ENCODE measurements at regions not wholly inside any gene's neighbourhood (a gene's known extent, or its start where the extent isn't known, plus 50 kb on each side); places are given as distances from the start of the nearest gene placed in this dataset.

DNA sequence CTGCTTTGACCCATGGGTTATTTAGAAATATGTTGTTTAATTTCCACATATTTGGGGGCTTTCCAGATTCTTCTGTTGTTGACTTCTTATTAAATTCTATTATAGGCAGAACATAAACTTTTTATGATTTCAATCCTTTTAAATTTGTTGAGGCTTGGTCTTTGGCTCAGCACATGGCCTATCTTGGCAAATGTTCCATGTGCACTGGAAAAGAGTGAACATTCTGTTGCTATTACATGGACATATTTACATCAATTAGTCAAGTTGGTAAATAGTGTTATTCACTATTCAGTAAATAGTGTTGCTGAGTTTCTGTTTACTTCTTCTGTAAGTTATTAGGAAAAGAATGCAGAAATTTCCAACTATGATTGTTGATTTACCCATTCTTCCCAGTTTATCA is 75.4 kb downstream of the ETS2 start:
- DNase-seq (ENCODE audit: extremely low read depth, low read depth): no peak
- no peak for TF ChIP-seq CTCF (IDR thresholded peaks at IDR 0.05; ENCODE audit: low read depth, low read length)

DNA sequence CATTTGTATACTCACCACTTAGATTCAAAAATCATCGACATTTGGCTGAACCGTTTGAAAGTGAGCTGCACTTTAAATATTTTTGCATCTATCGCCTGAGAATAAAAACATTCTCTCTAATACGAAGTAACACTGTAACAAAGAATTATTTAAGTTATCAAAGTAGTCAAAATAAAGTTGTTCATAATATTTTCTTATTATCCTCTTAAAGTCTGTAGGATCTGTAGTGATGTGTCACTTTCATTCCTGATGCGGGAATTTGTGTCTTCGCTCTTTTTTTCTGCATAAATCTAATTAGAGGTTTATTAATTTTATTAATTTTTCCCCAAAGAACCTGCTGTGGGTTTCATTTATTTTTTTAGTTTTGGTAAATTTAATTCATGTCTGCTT is 74.8 kb downstream of the ETS2 start:
- no peak for TF ChIP-seq CTCF (IDR thresholded peaks at IDR 0.05; ENCODE audit: low read depth, low read length)
- DNase-seq (ENCODE audit: extremely low read depth, low read depth): no peak

DNA sequence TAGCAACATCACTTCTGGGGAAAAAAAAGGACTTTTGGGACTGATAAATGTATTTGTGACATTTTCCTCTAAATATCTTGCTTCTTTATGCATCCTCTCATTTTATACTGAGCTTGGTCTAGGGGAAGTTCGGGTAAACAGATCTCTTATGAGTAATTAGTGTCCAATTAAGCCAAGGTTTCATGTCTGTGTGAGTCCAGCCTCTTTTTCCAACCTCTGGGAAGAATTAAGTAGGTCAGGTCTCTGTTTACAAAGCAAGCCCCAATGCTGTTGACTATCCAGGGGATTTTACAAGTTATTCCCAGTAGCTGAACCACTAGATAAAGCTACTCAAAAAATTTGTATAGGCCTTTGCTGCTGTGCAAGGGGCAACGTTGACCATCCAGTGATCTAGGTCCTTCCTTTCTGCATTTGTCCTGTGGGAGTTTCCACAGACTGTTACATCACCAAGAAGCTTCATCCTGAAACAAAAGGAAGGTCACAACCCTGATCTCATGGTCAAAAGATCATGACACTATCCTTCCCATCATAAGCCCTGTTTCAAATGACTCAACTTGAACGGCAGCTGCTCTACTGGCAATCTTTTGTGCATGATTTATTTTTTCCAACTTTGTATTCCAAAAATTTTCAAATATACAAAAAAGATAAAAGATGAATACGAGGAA is 74.3 kb downstream of the ETS2 start:
- no peak for DNase-seq (ENCODE audit: extremely low read depth, low read depth)
- TF ChIP-seq CTCF (IDR thresholded peaks at IDR 0.05; ENCODE audit: low read depth, low read length): no peak

GRCh38 chr21:38878379-38879179 is 72.8 kb downstream of the ETS2 start:
- DNase-seq (ENCODE audit: extremely low read depth, low read depth): no peak
- TF ChIP-seq CTCF (IDR thresholded peaks at IDR 0.05; ENCODE audit: low read depth, low read length): no peak

DNA sequence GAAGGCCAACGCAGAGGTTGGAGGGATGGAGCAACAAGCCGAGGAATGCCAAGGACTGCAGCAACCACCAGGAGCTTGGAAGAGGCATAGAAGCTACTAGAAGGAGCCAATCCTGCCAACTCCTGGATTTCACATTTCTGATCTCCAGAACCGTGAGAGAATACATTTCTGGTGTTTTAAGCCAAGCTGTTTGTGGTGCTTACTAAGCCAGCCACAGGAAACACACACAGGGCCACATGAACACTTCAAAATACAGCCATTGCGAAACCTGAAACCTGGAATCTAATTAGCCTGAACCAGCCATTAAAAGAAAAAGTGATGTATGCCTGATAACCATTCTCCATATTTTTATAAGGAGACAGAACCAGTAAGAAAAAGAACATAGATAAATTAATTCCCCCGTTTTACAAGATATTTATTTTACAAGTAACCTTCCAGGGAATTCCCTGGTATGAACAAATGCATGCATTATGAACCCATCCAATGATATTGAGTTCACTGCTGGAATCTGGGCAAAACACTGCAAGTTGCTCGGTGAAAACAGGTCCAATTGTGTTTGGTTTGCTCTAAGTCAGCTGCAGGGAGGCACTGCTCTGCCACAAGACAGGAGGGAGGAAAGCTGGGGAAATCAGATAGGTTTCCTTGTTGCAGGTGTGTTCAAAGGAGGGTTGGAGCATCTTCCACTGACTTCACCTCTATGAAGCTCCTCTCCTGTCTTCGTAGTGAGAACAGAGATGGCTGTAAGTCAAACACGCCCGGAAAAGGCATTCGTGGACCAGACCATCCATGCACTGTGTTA is 70.2 kb downstream of the ETS2 start:
- DNase-seq (ENCODE audit: extremely low read depth, low read depth): peak; percentile 56
- no peak for TF ChIP-seq CTCF (IDR thresholded peaks at IDR 0.05; ENCODE audit: low read depth, low read length)

Measured in AG09319 (cell line).